T-cell (primary cell): ENCODE measurements at regions not wholly inside any gene's neighbourhood (a gene's known extent, or its start where the extent isn't known, plus 50 kb on each side); places are given as distances from the start of the nearest gene placed in this dataset.
"Not testable (repeated sequence)": the region's sequence is repeated elsewhere in the genome, so short reads cannot be mapped to it uniquely, and the experiment has no call there.

Experiments used
- ATAC-seq, 4 experiments: fragments of 200-7000 bp in 3 of 4; fragments of 150-1000 bp in 1 of 4; cut with Tn5 transposase; replicated peaks in 1 of 4; 1 replicate in 3 of 4; 2 replicates in 1 of 4; pipeline ENCODE4 v1.10.0; 2021; ENCODE audit warnings: moderate library complexity in 3 of 4, mild to moderate bottlenecking in 2 of 4, moderate number of reproducible peaks in 1 of 4
- CTCF ChIA-PET, 2 donors: fragments of 300-600 bp; sonication (Branson Sonifier 250); formaldehyde crosslinking; loops; one replicate each; lab custom pipeline; 2022; ENCODE audit warnings: antibody characterized with exemption in 2 of 2; lab: Charles Lee
- POLR2A ChIA-PET, 2 donors: fragments of 300-600 bp; sonication (Branson Sonifier 250); formaldehyde crosslinking; loops; one replicate each; lab custom pipeline; 2022; ENCODE audit warnings: antibody characterized with exemption in 2 of 2; lab: Charles Lee
- DNase-seq, 35 experiments: peaks; one replicate each; pipeline versions ENCODE4 v3.0.0 to v3.0.0-alpha.2; 2013 to 2023
- H3K27ac ChIP-seq: one replicate; pipeline ENCODE4 v1.5.1; 2013; ENCODE audit warnings: low read length
- H3K27me3 ChIP-seq, 2 experiments: replicated peaks in 1 of 2; 1 replicate in 1 of 2; 2 replicates in 1 of 2; pipeline versions ENCODE4 v1.6.1 to v1.7.0; 2013; ENCODE audit warnings: low read length in 1 of 2, mixed read lengths in 1 of 2; ENCODE audit not compliant: control insufficient read depth in 2 of 2, insufficient read depth in 2 of 2; ENCODE audit errors: extremely low read depth in 1 of 2
- H3K36me3 ChIP-seq, 2 donors: 1 replicate in 1 of 2; 2 replicates in 1 of 2; pipeline versions ENCODE4 v1.6.1 to v1.7.0; 2013; ENCODE audit warnings: low read length in 1 of 2; ENCODE audit not compliant: control insufficient read depth in 2 of 2, insufficient read depth in 1 of 2; ENCODE audit errors: extremely low read depth in 1 of 2
- H3K4me1 ChIP-seq, 2 experiments: 1 replicate in 1 of 2; 2 replicates in 1 of 2; pipeline versions ENCODE4 v1.6.1 to v1.7.0; 2013; ENCODE audit warnings: low read length in 2 of 2, mixed read lengths in 1 of 2; ENCODE audit not compliant: insufficient read depth in 2 of 2, control insufficient read depth in 1 of 2; ENCODE audit errors: extremely low read depth in 1 of 2
- H3K4me3 ChIP-seq, 2 donors: 1 replicate in 1 of 2; 2 replicates in 1 of 2; pipeline versions ENCODE4 v1.5.1 to v1.7.0; 2013; ENCODE audit warnings: mild to moderate bottlenecking in 2 of 2, low read length in 1 of 2, moderate library complexity in 1 of 2; ENCODE audit not compliant: control insufficient read depth in 1 of 2; ENCODE audit errors: extremely low read depth in 1 of 2
- H3K9me3 ChIP-seq: 2 replicates; pipeline ENCODE4 v1.7.0; 2013
- H3K27ac Mint-ChIP-seq, 2 donors: one replicate each; pipeline ENCODE4 v1.8.0; 2020 to 2021; ENCODE audit warnings: mild to moderate bottlenecking in 2 of 2, mixed read lengths in 2 of 2
- H3K27me3 Mint-ChIP-seq, 2 donors: one replicate each; pipeline ENCODE4 v1.8.0; 2021 to 2022; ENCODE audit warnings: mixed read lengths in 2 of 2
- H3K36me3 Mint-ChIP-seq: one replicate; pipeline ENCODE4 v1.8.0; 2021; ENCODE audit warnings: mixed read lengths
- H3K4me1 Mint-ChIP-seq, 3 donors: one replicate each; pipeline ENCODE4 v1.8.0; 2020 to 2022; ENCODE audit warnings: mixed read lengths in 3 of 3, mild to moderate bottlenecking in 1 of 3
- H3K4me3 Mint-ChIP-seq, 3 donors: one replicate each; pipeline ENCODE4 v1.8.0; 2020 to 2022; ENCODE audit warnings: mild to moderate bottlenecking in 3 of 3, mixed read lengths in 3 of 3, moderate library complexity in 3 of 3
- H3K9me3 Mint-ChIP-seq, 3 donors: one replicate each; pipeline ENCODE4 v1.8.0; 2020 to 2022; ENCODE audit warnings: mixed read lengths in 3 of 3
- WGBS: methylation state at CpG from one replicate; pipeline ENCODE4 v1.1.5; 2013; ENCODE audit warnings: missing lambda C conversion rate; ENCODE audit not compliant: insufficient coverage; 5-methylcytosine and 5-hydroxymethylcytosine counted together

- H3K4me3 Mint-ChIP-seq, ATAC-seq, H3K27me3 Mint-ChIP-seq, H3K9me3 Mint-ChIP-seq, POLR2A ChIA-PET, H3K27ac Mint-ChIP-seq, H3K36me3 Mint-ChIP-seq, H3K4me1 Mint-ChIP-seq, H3K36me3 ChIP-seq, H3K4me3 ChIP-seq, H3K27ac ChIP-seq, H3K4me1 ChIP-seq, H3K9me3 ChIP-seq: not testable (repeated sequence)
- H3K27me3 ChIP-seq = peaks cover 0 to 10% of the 10 kb centered on the region in 2 experiments
- CTCF ChIA-PET = interaction anchor here in 1 of 2 donors (0.6 kb wide), 1 partner anchor 91 kb away, joined by 4 read pairs; no protein-coding TSS in a partner anchor
- peak in 2 of 35 experiments; percentile 4 to 23 for DNase-seq
- WGBS = no CpG with 5 or more reads among the region's 2 CpGs
These were observed 255.0 kb downstream of the GOLGA6L6 start for GRCh38 chr15:20286559-20286958.

- H3K27ac ChIP-seq, ATAC-seq, H3K4me3 Mint-ChIP-seq, H3K4me1 Mint-ChIP-seq, CTCF ChIA-PET, H3K4me1 ChIP-seq, H3K9me3 ChIP-seq, POLR2A ChIA-PET, H3K27ac Mint-ChIP-seq, H3K4me3 ChIP-seq, H3K27me3 Mint-ChIP-seq, H3K36me3 Mint-ChIP-seq, H3K9me3 Mint-ChIP-seq, H3K36me3 ChIP-seq: not testable (repeated sequence)
- peak in 3 of 35 experiments; percentile 0 to 26 (median 6) for DNase-seq
- 56% methylated on average over 3 of the region's 5 CpGs for WGBS
- peaks cover 0 to 10% of the 10 kb centered on the region in 2 experiments for H3K27me3 ChIP-seq
These were observed 255.8 kb downstream of the GOLGA6L6 start for GRCh38 chr15:20285696-20286300.

- WGBS = no CpG with 5 or more reads among the region's 3 CpGs
- H3K9me3 Mint-ChIP-seq, H3K27ac ChIP-seq, H3K9me3 ChIP-seq, H3K27ac Mint-ChIP-seq, POLR2A ChIA-PET, H3K4me1 ChIP-seq, H3K36me3 ChIP-seq, H3K27me3 Mint-ChIP-seq, H3K4me3 Mint-ChIP-seq, H3K36me3 Mint-ChIP-seq, H3K27me3 ChIP-seq, H3K4me3 ChIP-seq, H3K4me1 Mint-ChIP-seq, CTCF ChIA-PET, ATAC-seq: not testable (repeated sequence)
- peak in 2 of 35 experiments; percentile 0 to 4 for DNase-seq
These were observed 256.6 kb downstream of the GOLGA6L6 start for GRCh38 chr15:20284891-20285535.

- POLR2A ChIA-PET, H3K4me1 Mint-ChIP-seq, CTCF ChIA-PET, H3K27ac ChIP-seq, H3K27ac Mint-ChIP-seq, H3K4me3 Mint-ChIP-seq, H3K9me3 Mint-ChIP-seq, H3K36me3 Mint-ChIP-seq, H3K4me3 ChIP-seq, H3K9me3 ChIP-seq, H3K36me3 ChIP-seq, ATAC-seq, H3K27me3 Mint-ChIP-seq, H3K27me3 ChIP-seq, H3K4me1 ChIP-seq: not testable (repeated sequence)
- WGBS = 40% methylated on average over 2 of the region's 3 CpGs
- peak in 2 of 35 experiments; percentile 0 to 16 for DNase-seq
These were observed 257.9 kb downstream of the GOLGA6L6 start for GRCh38 chr15:20283651-20284050.

GRCh38 chr15:20282491-20282943 lies 259.1 kb downstream of the GOLGA6L6 start:
- H3K27me3 Mint-ChIP-seq, H3K36me3 Mint-ChIP-seq, H3K27ac Mint-ChIP-seq, H3K9me3 Mint-ChIP-seq, H3K4me3 ChIP-seq, H3K4me1 Mint-ChIP-seq, POLR2A ChIA-PET, H3K9me3 ChIP-seq, H3K27me3 ChIP-seq, H3K27ac ChIP-seq, H3K4me1 ChIP-seq, H3K4me3 Mint-ChIP-seq, CTCF ChIA-PET, ATAC-seq, H3K36me3 ChIP-seq: not testable (repeated sequence)
- WGBS = 88% methylated on average over 29 of the region's 29 CpGs
- peak in 1 of 35 experiments; percentile 27 for DNase-seq

- POLR2A ChIA-PET, H3K27ac ChIP-seq, H3K9me3 ChIP-seq, ATAC-seq, H3K4me1 Mint-ChIP-seq, H3K27me3 Mint-ChIP-seq, H3K36me3 Mint-ChIP-seq, H3K36me3 ChIP-seq, H3K4me3 ChIP-seq, DNase-seq, H3K4me1 ChIP-seq, H3K27me3 ChIP-seq, CTCF ChIA-PET, H3K27ac Mint-ChIP-seq, H3K9me3 Mint-ChIP-seq, H3K4me3 Mint-ChIP-seq: not testable (repeated sequence)
- 72% methylated on average over 5 of the region's 7 CpGs for WGBS
These were observed 259.9 kb downstream of the GOLGA6L6 start for GRCh38 chr15:20281567-20282275.
